ENCODE measurements at regions not wholly inside any gene's neighbourhood (a gene's known extent, or its start where the extent isn't known, plus 50 kb on each side); places are given as distances from the start of the nearest gene placed in this dataset.

- no peaks in the 10 kb centered on the region for H3K9me3 ChIP-seq (ENCODE audit: low read depth, low read length, poor library complexity, severe bottlenecking)
- CTCF ChIA-PET = no interaction called here
- POLR2A ChIA-PET (ENCODE audit: low non-redundant PET) = no interaction called here
- H3K27me3 ChIP-seq (replicated peaks; ENCODE audit: insufficient read depth, low read depth, low read length, poor library complexity) = no peaks in the 10 kb centered on the region
- H3K27ac ChIP-seq (ENCODE audit: low read depth, low read length, poor library complexity, severe bottlenecking) = no peak overlapping the region
- no peak for DNase-seq (ENCODE audit: low spot score)
- BruUV-seq (replicated peaks) = no TSS peak
- peaks cover 9% of the 10 kb centered on the region for H3K4me1 ChIP-seq (ENCODE audit: insufficient read depth, low read length, poor library complexity, severe bottlenecking)
- no peaks in the 10 kb centered on the region for H3K36me3 ChIP-seq (ENCODE audit: insufficient read depth, low read length, poor library complexity, severe bottlenecking)
- intact Hi-C loops (cut with micrococcal nuclease; ENCODE audit: unreplicated experiment) = loop anchor here (5.0 kb wide), 1 partner anchor 505 kb away; no protein-coding TSS in a partner anchor
- no peak for TF ChIP-seq EZH2 (IDR thresholded peaks at IDR 0.05; ENCODE audit: borderline replicate concordance, low read depth, low read length, poor library complexity, severe bottlenecking)
- TF ChIP-seq, protein P1, sequence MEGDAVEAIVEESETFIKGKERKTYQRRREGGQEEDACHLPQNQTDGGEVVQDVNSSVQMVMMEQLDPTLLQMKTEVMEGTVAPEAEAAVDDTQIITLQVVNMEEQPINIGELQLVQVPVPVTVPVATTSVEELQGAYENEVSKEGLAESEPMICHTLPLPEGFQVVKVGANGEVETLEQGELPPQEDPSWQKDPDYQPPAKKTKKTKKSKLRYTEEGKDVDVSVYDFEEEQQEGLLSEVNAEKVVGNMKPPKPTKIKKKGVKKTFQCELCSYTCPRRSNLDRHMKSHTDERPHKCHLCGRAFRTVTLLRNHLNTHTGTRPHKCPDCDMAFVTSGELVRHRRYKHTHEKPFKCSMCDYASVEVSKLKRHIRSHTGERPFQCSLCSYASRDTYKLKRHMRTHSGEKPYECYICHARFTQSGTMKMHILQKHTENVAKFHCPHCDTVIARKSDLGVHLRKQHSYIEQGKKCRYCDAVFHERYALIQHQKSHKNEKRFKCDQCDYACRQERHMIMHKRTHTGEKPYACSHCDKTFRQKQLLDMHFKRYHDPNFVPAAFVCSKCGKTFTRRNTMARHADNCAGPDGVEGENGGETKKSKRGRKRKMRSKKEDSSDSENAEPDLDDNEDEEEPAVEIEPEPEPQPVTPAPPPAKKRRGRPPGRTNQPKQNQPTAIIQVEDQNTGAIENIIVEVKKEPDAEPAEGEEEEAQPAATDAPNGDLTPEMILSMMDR (conservative IDR thresholded peaks at IDR 0.05; ENCODE audit: low read depth, low read length) = no peak
- no peak overlapping the region for H3K4me3 ChIP-seq (ENCODE audit: low read depth, low read length, poor library complexity, severe bottlenecking)
Measured at GRCh38 chr18:51617572-51618260, 420.2 kb upstream of the MEX3C start.

- intact Hi-C loops (cut with micrococcal nuclease; ENCODE audit: unreplicated experiment) = loop anchor here (5.0 kb wide), 1 partner anchor 507 kb away; no protein-coding TSS in a partner anchor
- H3K36me3 ChIP-seq (ENCODE audit: insufficient read depth, low read length, poor library complexity, severe bottlenecking) = no peaks in the 10 kb centered on the region
- no peaks in the 10 kb centered on the region for H3K9me3 ChIP-seq (ENCODE audit: low read depth, low read length, poor library complexity, severe bottlenecking)
- no peak overlapping the region for H3K4me3 ChIP-seq (ENCODE audit: low read depth, low read length, poor library complexity, severe bottlenecking)
- peaks cover 12% of the 10 kb centered on the region for H3K4me1 ChIP-seq (ENCODE audit: insufficient read depth, low read length, poor library complexity, severe bottlenecking)
- ChIA-PET CTCF (no interaction called here), POLR2A (ENCODE audit: low non-redundant PET) (no interaction called here)
- no peak for TF ChIP-seq EZH2 (IDR thresholded peaks at IDR 0.05; ENCODE audit: borderline replicate concordance, low read depth, low read length, poor library complexity, severe bottlenecking)
- TF ChIP-seq, protein P1 (conservative IDR thresholded peaks at IDR 0.05; ENCODE audit: low read depth, low read length) = no peak
- H3K27me3 ChIP-seq (replicated peaks; ENCODE audit: insufficient read depth, low read depth, low read length, poor library complexity) = no peaks in the 10 kb centered on the region
- DNase-seq (ENCODE audit: low spot score) = no peak
- BruUV-seq (replicated peaks) = no TSS peak
- H3K27ac ChIP-seq (ENCODE audit: low read depth, low read length, poor library complexity, severe bottlenecking) = no peak overlapping the region
Measured at GRCh38 chr18:51619283-51619682, 421.8 kb upstream of the MEX3C start.

- H3K27ac ChIP-seq (ENCODE audit: low read depth, low read length, poor library complexity, severe bottlenecking) = no peak overlapping the region
- H3K36me3 ChIP-seq (ENCODE audit: insufficient read depth, low read length, poor library complexity, severe bottlenecking) = no peaks in the 10 kb centered on the region
- H3K4me1 ChIP-seq (ENCODE audit: insufficient read depth, low read length, poor library complexity, severe bottlenecking) = peaks cover 14% of the 10 kb centered on the region
- intact Hi-C loops (cut with micrococcal nuclease; ENCODE audit: unreplicated experiment) = loop anchor here (2.0 to 10.0 kb wide), 3 partner anchors 46 to 804 kb away; no protein-coding TSS in a partner anchor
- no peak for TF ChIP-seq EZH2 (IDR thresholded peaks at IDR 0.05; ENCODE audit: borderline replicate concordance, low read depth, low read length, poor library complexity, severe bottlenecking)
- TF ChIP-seq, protein P1 (conservative IDR thresholded peaks at IDR 0.05; ENCODE audit: low read depth, low read length) = peak; percentile 88
- ChIA-PET CTCF (interaction anchor here (0.5 to 1.2 kb wide), 5 partner anchors 11 to 47 kb away, joined by 3 to 4 read pairs (median 4); no protein-coding TSS in a partner anchor), POLR2A (ENCODE audit: low non-redundant PET) (no interaction called here)
- peak; percentile 85 for DNase-seq (ENCODE audit: low spot score)
- BruUV-seq (replicated peaks) = no TSS peak
- H3K4me3 ChIP-seq (ENCODE audit: low read depth, low read length, poor library complexity, severe bottlenecking) = no peak overlapping the region
- H3K9me3 ChIP-seq (ENCODE audit: low read depth, low read length, poor library complexity, severe bottlenecking) = no peaks in the 10 kb centered on the region
- H3K27me3 ChIP-seq (replicated peaks; ENCODE audit: insufficient read depth, low read depth, low read length, poor library complexity) = no peaks in the 10 kb centered on the region
Measured at GRCh38 chr18:51621113-51621863, 423.8 kb upstream of the MEX3C start.

All from A673 (cell line).